ENCODE measurements at regions not wholly inside any gene's neighbourhood (a gene's known extent, or its start where the extent isn't known, plus 50 kb on each side); places are given as distances from the start of the nearest gene placed in this dataset.

DNA sequence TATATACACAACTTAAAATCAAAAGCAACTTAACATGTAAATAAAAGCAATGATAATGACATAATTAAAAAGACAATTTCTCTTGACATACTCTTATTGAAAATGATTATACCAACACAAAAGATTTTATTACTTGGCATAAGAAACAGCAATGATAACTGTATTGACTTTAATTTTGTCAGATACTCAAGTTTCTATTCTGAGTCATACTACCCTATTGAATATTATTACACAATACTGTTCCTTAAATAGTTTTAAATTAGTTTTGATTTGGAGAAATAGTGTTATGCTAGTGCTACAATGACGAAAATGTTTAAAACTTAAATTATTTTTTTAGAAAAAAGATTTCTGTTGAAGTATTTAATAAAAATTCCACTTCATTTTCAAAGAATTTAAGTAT, 1319.3 kb upstream of the C9orf72 start:
- H3K4me2 ChIP-seq (ENCODE audit: low read length) = no peak overlapping the region
- ChIA-PET POLR2A (no interaction called here), CTCF (no interaction called here), RAD21 (ENCODE audit: low non-redundant PET in 1 of 2, low total read pairs in 2 of 2, uncharacterized antibody in 2 of 2, unreplicated experiment in 2 of 2) (no interaction called here)
- H3K36me3 ChIP-seq (ENCODE audit: control insufficient read depth in 1 of 2, insufficient read depth in 2 of 2, low read length in 2 of 2) = no peaks in the 10 kb centered on the region
- H3K27me3 ChIP-seq (ENCODE audit: insufficient read depth, low read length) = no peaks in the 10 kb centered on the region
- no peaks in the 10 kb centered on the region for H3K4me1 ChIP-seq (ENCODE audit: control insufficient read depth in 1 of 2, insufficient read depth in 2 of 2, low read length in 2 of 2)
- intact Hi-C loops (cut with micrococcal nuclease) = no loop called here
- H4K20me1 ChIP-seq (ENCODE audit: insufficient read depth) = no peaks in the 10 kb centered on the region
- no peak overlapping the region for H3K4me3 ChIP-seq (replicated peaks in 1 of 2; ENCODE audit: low read depth in 1 of 2, low read length in 2 of 2)
- H3K9me2 ChIP-seq (ENCODE audit: insufficient read depth) = no peaks in the 10 kb centered on the region
- TF ChIP-seq ZBTB33 (IDR thresholded peaks at IDR 0.05; ENCODE audit: extremely low read depth, insufficient replicate concordance, low read length) (no peak), FOSL1 (IDR thresholded peaks at IDR 0.05; ENCODE audit: low read depth) (no peak), EGR1 (IDR thresholded peaks at IDR 0.05; ENCODE audit: low read depth) (no peak), EZH2phosphoT487 (IDR thresholded peaks at IDR 0.05; ENCODE audit: borderline replicate concordance) (no peak), CEBPB (IDR thresholded peaks at IDR 0.05; ENCODE audit: low read depth) (no peak), RAD21 (IDR thresholded peaks at IDR 0.05; ENCODE audit: low read depth) (no peak), YY1 (IDR thresholded peaks at IDR 0.05; ENCODE audit: extremely low read depth, insufficient replicate concordance, low read depth, low read length) (no peak), ZNF274 (IDR thresholded peaks at IDR 0.05; ENCODE audit: low read depth, low read length) (no peak), ELF1 (IDR thresholded peaks at IDR 0.05; ENCODE audit: borderline replicate concordance, low read depth) (no peak), CTCF (IDR thresholded peaks at IDR 0.05 in 2 of 3, conservative IDR thresholded peaks at IDR 0.05 in 1 of 3; ENCODE audit: borderline replicate concordance in 1 of 3, insufficient read depth in 1 of 3, low read depth in 2 of 3, low read length in 2 of 3) (no peak), POLR2A (IDR thresholded peaks at IDR 0.05; ENCODE audit: borderline replicate concordance, extremely low read depth, insufficient read depth, insufficient read length) (no peak), CBX3 (IDR thresholded peaks at IDR 0.05; ENCODE audit: low read depth) (no peak), SRF (IDR thresholded peaks at IDR 0.05; ENCODE audit: low read depth) (no peak), JUND (IDR thresholded peaks at IDR 0.05) (no peak)
- H3K79me2 ChIP-seq (ENCODE audit: insufficient read depth, low read length) = no peaks in the 10 kb centered on the region
- ATAC-seq (no peak), DNase-seq (ENCODE audit: low read depth, low spot score) (no peak)
- no peak overlapping the region for H3K9ac ChIP-seq (ENCODE audit: low read length)
- no peak overlapping the region for H3K27ac ChIP-seq (ENCODE audit: low read depth, low read length)
- H3K9me3 ChIP-seq (ENCODE audit: control insufficient read depth in 1 of 2, insufficient read depth in 1 of 2, low read depth in 1 of 2, low read length in 2 of 2) = no peaks in the 10 kb centered on the region
- BruUV-seq (replicated peaks) = no TSS peak
- H2AFZ ChIP-seq (ENCODE audit: low read depth, low read length, poor library complexity, severe bottlenecking) = no peak overlapping the region
